Gastroesophageal sphincter (tissue), 3 donors: ENCODE measurements at regions not wholly inside any gene's neighbourhood (a gene's known extent, or its start where the extent isn't known, plus 50 kb on each side); places are given as distances from the start of the nearest gene placed in this dataset.

Experiments
- POLR2AphosphoS5 ChIP-seq: sonication (generic); formaldehyde crosslinking; IDR thresholded peaks from one replicate; pipeline ENCODE4 v1.6.1; 2017; ENCODE audit warnings: antibody characterized with exemption
- TF ChIP-seq, protein P1 (sequence below), 4 experiments: fragments of 200-600 bp in 2 of 4; fragments of 450-650 bp in 2 of 4; sonication (generic) in 1 of 4; IDR thresholded peaks; one replicate each; pipeline ENCODE4 v1.5.1; 2017 to 2019; ENCODE audit warnings: antibody characterized with exemption in 4 of 4, mild to moderate bottlenecking in 2 of 4, moderate library complexity in 2 of 4

DNA sequence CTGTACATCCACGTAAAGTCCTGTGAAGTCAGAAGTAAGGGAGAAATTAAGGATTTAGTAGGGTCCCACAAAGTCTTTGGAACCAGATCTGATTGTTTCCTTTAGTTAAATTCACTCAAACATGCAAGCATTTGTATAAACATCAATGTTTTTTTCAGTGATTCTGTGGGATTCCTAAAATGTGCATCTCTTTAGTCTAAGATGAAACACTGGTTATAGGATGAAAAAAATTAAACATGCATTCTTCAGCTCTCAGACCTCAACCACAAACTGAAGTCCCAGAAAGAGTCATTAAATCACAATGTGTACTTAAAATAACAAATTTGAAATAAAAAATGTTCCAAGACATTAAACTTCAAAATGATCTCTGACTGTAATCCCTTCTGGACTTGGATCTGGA is 76.5 kb upstream of the APCDD1 start:
- TF ChIP-seq, protein P1, sequence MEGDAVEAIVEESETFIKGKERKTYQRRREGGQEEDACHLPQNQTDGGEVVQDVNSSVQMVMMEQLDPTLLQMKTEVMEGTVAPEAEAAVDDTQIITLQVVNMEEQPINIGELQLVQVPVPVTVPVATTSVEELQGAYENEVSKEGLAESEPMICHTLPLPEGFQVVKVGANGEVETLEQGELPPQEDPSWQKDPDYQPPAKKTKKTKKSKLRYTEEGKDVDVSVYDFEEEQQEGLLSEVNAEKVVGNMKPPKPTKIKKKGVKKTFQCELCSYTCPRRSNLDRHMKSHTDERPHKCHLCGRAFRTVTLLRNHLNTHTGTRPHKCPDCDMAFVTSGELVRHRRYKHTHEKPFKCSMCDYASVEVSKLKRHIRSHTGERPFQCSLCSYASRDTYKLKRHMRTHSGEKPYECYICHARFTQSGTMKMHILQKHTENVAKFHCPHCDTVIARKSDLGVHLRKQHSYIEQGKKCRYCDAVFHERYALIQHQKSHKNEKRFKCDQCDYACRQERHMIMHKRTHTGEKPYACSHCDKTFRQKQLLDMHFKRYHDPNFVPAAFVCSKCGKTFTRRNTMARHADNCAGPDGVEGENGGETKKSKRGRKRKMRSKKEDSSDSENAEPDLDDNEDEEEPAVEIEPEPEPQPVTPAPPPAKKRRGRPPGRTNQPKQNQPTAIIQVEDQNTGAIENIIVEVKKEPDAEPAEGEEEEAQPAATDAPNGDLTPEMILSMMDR (IDR thresholded peaks at IDR 0.05) = no peak
- TF ChIP-seq POLR2AphosphoS5 = no peak
